H1 (cell line): ENCODE measurements at regions not wholly inside any gene's neighbourhood (a gene's known extent, or its start where the extent isn't known, plus 50 kb on each side); places are given as distances from the start of the nearest gene placed in this dataset.

Experiments used
- CTCF ChIA-PET: fragments of 300-600 bp; sonication (Branson Sonifier 250); formaldehyde crosslinking; loops from one replicate; lab custom pipeline; 2021; ENCODE audit not compliant: partially characterized antibody; lab: Charles Lee
- POLR2A ChIA-PET: fragments of 300-600 bp; sonication (Branson Sonifier 250); formaldehyde crosslinking; loops from one replicate; lab custom pipeline; 2021; ENCODE audit warnings: inconsistent platforms; ENCODE audit not compliant: partially characterized antibody; lab: Charles Lee
- DNase-seq, 2 experiments: peaks; one replicate each; pipeline versions ENCODE4 v3.0.0 to v3.0.0-alpha.2; 2010 to 2022; ENCODE audit warnings: low spot score in 2 of 2, low read depth in 1 of 2, mixed read lengths in 1 of 2
- FAIRE-seq: peaks from 2 replicates; lab custom pipeline; 2011; peaks lifted over from hg19 to GRCh38; lab: Jason Lieb, UNC
- H2AFZ ChIP-seq: 2 replicates; pipeline ENCODE4 v1.8.1; 2012; ENCODE audit warnings: low read length, inconsistent platforms
- H2AK5ac ChIP-seq: 2 replicates; pipeline ENCODE4 v1.6.1; 2013; ENCODE audit warnings: low read depth, low read length
- H2BK120ac ChIP-seq: replicated peaks from 2 replicates; pipeline ENCODE3; 2013; ENCODE audit warnings: low read depth, low read length, inconsistent platforms
- H2BK12ac ChIP-seq: 2 replicates; pipeline ENCODE4 v1.6.1; 2013; ENCODE audit warnings: low read depth, low read length
- H2BK15ac ChIP-seq: 2 replicates; pipeline ENCODE4 v1.6.1; 2013; ENCODE audit warnings: low read length
- H2BK20ac ChIP-seq: 2 replicates; pipeline ENCODE4 v1.6.1; 2013; ENCODE audit warnings: low read length
- H2BK5ac ChIP-seq: 2 replicates; pipeline ENCODE4 v1.6.1; 2013; ENCODE audit warnings: low read depth, low read length
- H3K14ac ChIP-seq: 2 replicates; pipeline ENCODE4 v1.6.1; 2013; ENCODE audit warnings: inconsistent platforms; ENCODE audit not compliant: insufficient read length
- H3K18ac ChIP-seq: 2 replicates; pipeline ENCODE4 v1.6.1; 2013; ENCODE audit warnings: low read length; ENCODE audit errors: extremely low read depth
- H3K23ac ChIP-seq: 2 replicates; pipeline ENCODE4 v1.6.1; 2013; ENCODE audit warnings: inconsistent platforms; ENCODE audit not compliant: insufficient read length
- H3K23me2 ChIP-seq: 2 replicates; pipeline ENCODE4 v1.6.1; 2013; ENCODE audit warnings: low read depth, low read length
- H3K27ac ChIP-seq: 2 replicates; pipeline ENCODE4 v1.6.1; 2011; ENCODE audit warnings: low read depth, low read length, inconsistent platforms
- H3K27me3 ChIP-seq, 4 experiments: replicated peaks in 1 of 4; 1 replicate in 1 of 4; 2 replicates in 3 of 4; pipeline versions ENCODE4 v1.6.1 to v1.8.1; 2011 to 2013; ENCODE audit warnings: low read length in 3 of 4, mild to moderate bottlenecking in 3 of 4, inconsistent platforms in 2 of 4, mixed read lengths in 2 of 4, moderate library complexity in 1 of 4; ENCODE audit not compliant: control insufficient read depth in 3 of 4, insufficient read depth in 3 of 4; ENCODE audit errors: extremely low read depth in 1 of 4
- H3K36me3 ChIP-seq, 4 experiments: 2 replicates each; pipeline versions ENCODE4 v1.6.1 to v1.8.1; 2011 to 2013; ENCODE audit warnings: mild to moderate bottlenecking in 4 of 4, low read length in 3 of 4, moderate library complexity in 2 of 4, control low read depth in 1 of 4, inconsistent platforms in 1 of 4; ENCODE audit not compliant: insufficient read depth in 4 of 4, control insufficient read depth in 2 of 4
- H3K4ac ChIP-seq: replicated peaks from 2 replicates; pipeline ENCODE3; 2013; ENCODE audit warnings: low read length, low read depth, mixed read lengths, inconsistent platforms; ENCODE audit not compliant: insufficient read length
- H3K4me1 ChIP-seq, 4 experiments: replicated peaks in 1 of 4; 1 replicate in 1 of 4; 2 replicates in 3 of 4; pipeline versions ENCODE4 v1.6.1 to v1.8.1; 2011 to 2013; ENCODE audit warnings: low read length in 3 of 4, inconsistent platforms in 2 of 4, mixed read lengths in 1 of 4; ENCODE audit not compliant: insufficient read depth in 4 of 4, control insufficient read depth in 3 of 4
- H3K4me2 ChIP-seq, 2 experiments: 2 replicates each; pipeline versions ENCODE4 v1.6.1 to v1.8.1; 2011 to 2013; ENCODE audit warnings: low read depth in 2 of 2, low read length in 2 of 2, control low read depth in 1 of 2, inconsistent platforms in 1 of 2, mild to moderate bottlenecking in 1 of 2; ENCODE audit not compliant: insufficient read depth in 1 of 2
- H3K4me3 ChIP-seq, 4 experiments: fragments of 200-600, 300-600 bp in 1 of 4; sonication (generic), shearing (Covaris generic), sonication (Bioruptor Twin) in 1 of 4; 2 replicates each; pipeline versions ENCODE4 v1.5.1 to v1.8.1; 2011 to 2016; ENCODE audit warnings: low read length in 4 of 4, low read depth in 3 of 4, control low read depth in 2 of 4, inconsistent platforms in 2 of 4, mild to moderate bottlenecking in 2 of 4, mixed read lengths in 1 of 4, moderate library complexity in 1 of 4; ENCODE audit not compliant: insufficient read depth in 2 of 4; ENCODE audit errors: extremely low read depth in 1 of 4
- H3K56ac ChIP-seq: replicated peaks from 2 replicates; pipeline ENCODE3; 2013; ENCODE audit warnings: low read depth, mild to moderate bottlenecking, mixed read lengths, low read length, inconsistent platforms; ENCODE audit not compliant: insufficient read length
- H3K79me1 ChIP-seq: 2 replicates; pipeline ENCODE4 v1.6.1; 2013; ENCODE audit warnings: low read depth, low read length, control low read depth
- H3K79me2 ChIP-seq, 2 experiments: 2 replicates each; pipeline versions ENCODE4 v1.6.1 to v1.8.1; 2012 to 2013; ENCODE audit warnings: low read length in 2 of 2, mild to moderate bottlenecking in 2 of 2, inconsistent platforms in 1 of 2; ENCODE audit not compliant: insufficient read depth in 2 of 2, control insufficient read depth in 1 of 2
- H3K9ac ChIP-seq, 4 experiments: replicated peaks in 1 of 4; 1 replicate in 1 of 4; 2 replicates in 3 of 4; pipeline versions ENCODE4 v1.6.1 to v1.8.1; 2011 to 2013; ENCODE audit warnings: low read depth in 3 of 4, low read length in 3 of 4, control low read depth in 2 of 4, mild to moderate bottlenecking in 2 of 4, moderate library complexity in 2 of 4, inconsistent platforms in 1 of 4; ENCODE audit errors: extremely low read depth in 1 of 4
- H3K9me3 ChIP-seq, 2 experiments: 2 replicates each; pipeline versions ENCODE4 v1.6.1 to v1.8.1; 2012 to 2013; ENCODE audit warnings: mild to moderate bottlenecking in 2 of 2, moderate library complexity in 2 of 2, control low read depth in 1 of 2, inconsistent platforms in 1 of 2, low read depth in 1 of 2, low read length in 1 of 2, mixed read lengths in 1 of 2; ENCODE audit not compliant: insufficient read depth in 2 of 2
- H4K20me1 ChIP-seq, 2 experiments: replicated peaks in 1 of 2; 2 replicates each; pipeline versions ENCODE3 to v1.8.1; 2011 to 2013; ENCODE audit warnings: inconsistent platforms in 2 of 2, low read length in 2 of 2, mild to moderate bottlenecking in 1 of 2; ENCODE audit not compliant: insufficient read depth in 2 of 2, control insufficient read depth in 1 of 2
- H4K5ac ChIP-seq: 2 replicates; pipeline ENCODE4 v1.6.1; 2013; ENCODE audit warnings: low read length, low read depth, mixed read lengths, inconsistent platforms; ENCODE audit not compliant: insufficient read length
- H4K8ac ChIP-seq: 2 replicates; pipeline ENCODE4 v1.8.0; 2013; ENCODE audit warnings: mild to moderate bottlenecking, moderate library complexity, low read length, inconsistent platforms; ENCODE audit not compliant: insufficient read depth; ENCODE audit errors: extremely low read depth
- H4K91ac ChIP-seq: replicated peaks from 2 replicates; pipeline ENCODE3; 2013; ENCODE audit warnings: low read length, mixed read lengths, inconsistent platforms; ENCODE audit not compliant: insufficient read length
- GTF2F1 ChIP-seq: IDR thresholded peaks from 2 replicates; pipeline ENCODE4 v1.6.1; 2012; ENCODE audit warnings: low read depth, low read length, improper control_type of control experiment, borderline replicate concordance
- WGBS, 2 experiments: shearing (Covaris generic) in 1 of 2; methylation state at CpG; one replicate each; pipeline versions ENCODE4 v1.1.6 to v1.1.7; 2013 to 2015; ENCODE audit warnings: low lambda C conversion rate in 2 of 2, mixed read lengths in 2 of 2, inconsistent platforms in 1 of 2, low coverage in 1 of 2, missing lambda C conversion rate in 1 of 2; ENCODE audit not compliant: insufficient replicate concordance in 2 of 2, insufficient coverage in 1 of 2, insufficient read length in 1 of 2; ENCODE audit errors: extremely low coverage in 1 of 2, missing lambda C conversion rate in 1 of 2; 5-methylcytosine and 5-hydroxymethylcytosine counted together

DNA sequence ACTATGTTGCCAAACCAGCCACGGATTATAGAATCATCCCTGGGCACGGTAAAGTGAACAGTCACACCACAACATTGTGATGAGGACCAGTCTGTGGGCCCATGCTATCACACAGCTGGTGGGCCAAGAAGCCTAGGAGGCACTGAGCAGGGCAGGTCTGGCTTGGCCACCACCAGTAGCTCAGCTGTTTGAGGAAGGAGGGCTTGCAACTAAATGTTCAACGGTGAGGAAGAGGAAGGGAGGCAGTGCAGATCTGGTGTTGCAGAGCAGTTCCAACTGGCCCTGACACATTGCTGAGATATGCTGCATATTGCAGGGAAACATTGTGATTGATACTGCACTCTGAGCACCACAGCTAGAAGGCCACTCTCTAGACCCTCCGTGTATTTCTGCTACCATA, 77.9 kb upstream of the ATG10 start:
- Histone ChIP-seq H2BK20ac (no peak overlapping the region), H3K56ac (no peak overlapping the region), H3K23ac (no peak overlapping the region), H3K79me2 (no peaks in the 10 kb centered on the region), H2AK5ac (no peak overlapping the region), H2BK12ac (no peak overlapping the region; the same call in 1 of the 2 replicates), H2BK5ac (no peak overlapping the region), H3K9ac (no peak overlapping the region; a peak in 1 of 7 replicates), H3K27ac (no peak overlapping the region), H2AFZ (no peak overlapping the region), H3K14ac (no peak overlapping the region), H2BK120ac (no peak overlapping the region), H3K18ac (no peak overlapping the region), H3K36me3 (no peaks in the 10 kb centered on the region), H3K4me3 (no peak overlapping the region), H4K20me1 (no peaks in the 10 kb centered on the region), H4K5ac (no peak overlapping the region), H4K91ac (no peak overlapping the region), H4K8ac (no peak overlapping the region; the same call in 1 of the 2 replicates), H3K27me3 (no peaks in the 10 kb centered on the region), H3K23me2 (no peaks in the 10 kb centered on the region), H3K4ac (no peak overlapping the region), H3K4me2 (no peak overlapping the region), H3K9me3 (peaks cover 11 to 18% of the 10 kb centered on the region in 2 experiments), H3K79me1 (no peaks in the 10 kb centered on the region), H2BK15ac (no peak overlapping the region), H3K4me1 (no peaks in the 10 kb centered on the region)
- ChIA-PET CTCF (interaction anchor here (0.9 kb wide), 1 partner anchor 22 kb away, joined by 3 read pairs; no protein-coding TSS in a partner anchor), POLR2A (no interaction called here)
- no peak for FAIRE-seq
- WGBS, 2 experiments = 77% methylated on average over 4 of the region's 4 CpGs; no CpG with 5 or more reads in 1 of the 2 experiments
- no peak for DNase-seq
- no peak for TF ChIP-seq GTF2F1
